Fibroblast of lung (primary cell): ENCODE measurements at regions not wholly inside any gene's neighbourhood (a gene's known extent, or its start where the extent isn't known, plus 50 kb on each side); places are given as distances from the start of the nearest gene placed in this dataset.
A peak's percentile ranks its signal among the peaks of the same experiment; 100 is the strongest.

ENCODE experiments used
- DNase-seq, 2 donors: peaks; one replicate each; pipeline versions ENCODE4 v3.0.0 to v3.0.0-alpha.2; 2010; ENCODE audit warnings: low read depth in 2 of 2
- H2AFZ ChIP-seq: 2 replicates; pipeline ENCODE4 v1.5.1; 2012; ENCODE audit warnings: low read length, control low read depth, inconsistent platforms
- H3K27ac ChIP-seq: 2 replicates; pipeline ENCODE4 v1.5.1; 2011; ENCODE audit warnings: low read length, control low read depth; ENCODE audit not compliant: insufficient read depth
- H3K27me3 ChIP-seq: 2 replicates; pipeline ENCODE4 v1.5.1; 2011; ENCODE audit warnings: mild to moderate bottlenecking, low read length; ENCODE audit not compliant: control insufficient read depth, insufficient read depth
- H3K36me3 ChIP-seq: 2 replicates; pipeline ENCODE4 v1.5.1; 2011; ENCODE audit warnings: low read length; ENCODE audit not compliant: control insufficient read depth, insufficient read depth
- H3K4me1 ChIP-seq: 2 replicates; pipeline ENCODE4 v1.5.1; 2011; ENCODE audit warnings: low read length; ENCODE audit not compliant: control insufficient read depth, insufficient read depth; ENCODE audit errors: extremely low read depth
- H3K4me2 ChIP-seq: 2 replicates; pipeline ENCODE4 v1.5.1; 2011; ENCODE audit warnings: low read length, control low read depth; ENCODE audit not compliant: insufficient read depth; ENCODE audit errors: extremely low read depth
- H3K4me3 ChIP-seq, 4 experiments: fragments of 200-600 bp in 1 of 4; sonication (generic) in 1 of 4; replicated peaks in 1 of 4; 2 replicates each; pipeline ENCODE4 v1.5.1; 2011 to 2016; ENCODE audit warnings: low read length in 4 of 4, low read depth in 3 of 4, mild to moderate bottlenecking in 3 of 4, control low read depth in 2 of 4, inconsistent platforms in 1 of 4, mixed read lengths in 1 of 4; ENCODE audit not compliant: insufficient read depth in 1 of 4; ENCODE audit errors: control extremely low read depth in 1 of 4
- H3K79me2 ChIP-seq: 2 replicates; pipeline ENCODE4 v1.5.1; 2012; ENCODE audit warnings: mild to moderate bottlenecking, low read length, inconsistent platforms; ENCODE audit not compliant: control insufficient read depth, insufficient read depth
- H3K9ac ChIP-seq: 2 replicates; pipeline ENCODE4 v1.5.1; 2011; ENCODE audit warnings: mild to moderate bottlenecking, low read length, control low read depth; ENCODE audit not compliant: insufficient read depth
- H3K9me3 ChIP-seq: 2 replicates; pipeline ENCODE4 v1.5.1; 2012; ENCODE audit warnings: low read depth, low read length; ENCODE audit not compliant: control insufficient read depth, insufficient read depth
- H4K20me1 ChIP-seq: 2 replicates; pipeline ENCODE4 v1.5.1; 2011; ENCODE audit warnings: low read length; ENCODE audit not compliant: control insufficient read depth, insufficient read depth; ENCODE audit errors: extremely low read depth
- EZH2 ChIP-seq: IDR thresholded peaks from 2 replicates; pipeline ENCODE4 v1.5.1; 2012; ENCODE audit warnings: low read length, control low read depth, mild to moderate bottlenecking; ENCODE audit errors: missing control alignments
- TF ChIP-seq, protein P1 (sequence below), 2 donors: IDR thresholded peaks in 1 of 2; conservative IDR thresholded peaks in 1 of 2; 1 replicate in 1 of 2; 2 replicates in 1 of 2; pipeline ENCODE4 v1.5.1; 2011 to 2012; ENCODE audit warnings: low read length in 2 of 2, control low read depth in 1 of 2, inconsistent platforms in 1 of 2, low read depth in 1 of 2, mild to moderate bottlenecking in 1 of 2

- Histone ChIP-seq H3K9ac (no peak overlapping the region), H4K20me1 (no peaks in the 10 kb centered on the region), H3K27ac (no peak overlapping the region), H3K9me3 (no peaks in the 10 kb centered on the region), H3K36me3 (no peaks in the 10 kb centered on the region), H2AFZ (no peak overlapping the region), H3K79me2 (no peaks in the 10 kb centered on the region), H3K4me3 (no peak overlapping the region), H3K4me2 (no peak overlapping the region), H3K4me1 (no peaks in the 10 kb centered on the region), H3K27me3 (no peaks in the 10 kb centered on the region)
- TF ChIP-seq, protein P1, sequence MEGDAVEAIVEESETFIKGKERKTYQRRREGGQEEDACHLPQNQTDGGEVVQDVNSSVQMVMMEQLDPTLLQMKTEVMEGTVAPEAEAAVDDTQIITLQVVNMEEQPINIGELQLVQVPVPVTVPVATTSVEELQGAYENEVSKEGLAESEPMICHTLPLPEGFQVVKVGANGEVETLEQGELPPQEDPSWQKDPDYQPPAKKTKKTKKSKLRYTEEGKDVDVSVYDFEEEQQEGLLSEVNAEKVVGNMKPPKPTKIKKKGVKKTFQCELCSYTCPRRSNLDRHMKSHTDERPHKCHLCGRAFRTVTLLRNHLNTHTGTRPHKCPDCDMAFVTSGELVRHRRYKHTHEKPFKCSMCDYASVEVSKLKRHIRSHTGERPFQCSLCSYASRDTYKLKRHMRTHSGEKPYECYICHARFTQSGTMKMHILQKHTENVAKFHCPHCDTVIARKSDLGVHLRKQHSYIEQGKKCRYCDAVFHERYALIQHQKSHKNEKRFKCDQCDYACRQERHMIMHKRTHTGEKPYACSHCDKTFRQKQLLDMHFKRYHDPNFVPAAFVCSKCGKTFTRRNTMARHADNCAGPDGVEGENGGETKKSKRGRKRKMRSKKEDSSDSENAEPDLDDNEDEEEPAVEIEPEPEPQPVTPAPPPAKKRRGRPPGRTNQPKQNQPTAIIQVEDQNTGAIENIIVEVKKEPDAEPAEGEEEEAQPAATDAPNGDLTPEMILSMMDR (conservative IDR thresholded peaks at IDR 0.05 in 1 of 2, IDR thresholded peaks at IDR 0.05 in 1 of 2; ENCODE audit: low read depth in 1 of 2, low read length in 2 of 2): no peak
- no peak for TF ChIP-seq EZH2
- no peak for DNase-seq
Observed at GRCh38 chr4:132564920-132565319, 584.2 kb upstream of the PCDH10 start.

DNA sequence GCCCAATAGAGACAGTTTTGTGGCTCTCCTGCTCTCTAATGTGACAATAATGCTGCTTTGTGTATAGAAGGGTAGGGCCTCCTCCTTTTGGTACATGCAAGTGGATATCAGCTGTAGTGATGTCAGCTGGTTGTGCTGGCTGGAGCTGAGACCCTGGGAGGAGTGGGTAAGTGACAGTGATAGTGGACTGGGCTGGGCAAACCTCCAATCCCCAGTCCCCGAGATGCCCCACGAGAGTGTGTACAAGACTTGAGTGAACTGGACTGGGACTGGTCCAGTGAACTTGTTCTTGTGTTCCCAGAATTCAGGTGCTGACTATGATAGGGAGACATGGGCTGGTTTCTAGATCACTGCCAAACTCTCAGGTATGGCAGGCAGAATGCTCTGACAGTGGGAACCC lies 583.6 kb upstream of the PCDH10 start:
- Histone ChIP-seq H3K9me3 (no peaks in the 10 kb centered on the region), H3K79me2 (no peaks in the 10 kb centered on the region), H3K36me3 (no peaks in the 10 kb centered on the region), H4K20me1 (no peaks in the 10 kb centered on the region), H3K9ac (no peak overlapping the region), H3K4me3 (no peak overlapping the region), H2AFZ (no peak overlapping the region), H3K4me2 (no peak overlapping the region), H3K27me3 (no peaks in the 10 kb centered on the region), H3K4me1 (no peaks in the 10 kb centered on the region), H3K27ac (no peak overlapping the region)
- DNase-seq: no peak
- TF ChIP-seq, protein P1 (conservative IDR thresholded peaks at IDR 0.05 in 1 of 2, IDR thresholded peaks at IDR 0.05 in 1 of 2; ENCODE audit: low read depth in 1 of 2, low read length in 2 of 2): no peak
- TF ChIP-seq EZH2: no peak

DNA sequence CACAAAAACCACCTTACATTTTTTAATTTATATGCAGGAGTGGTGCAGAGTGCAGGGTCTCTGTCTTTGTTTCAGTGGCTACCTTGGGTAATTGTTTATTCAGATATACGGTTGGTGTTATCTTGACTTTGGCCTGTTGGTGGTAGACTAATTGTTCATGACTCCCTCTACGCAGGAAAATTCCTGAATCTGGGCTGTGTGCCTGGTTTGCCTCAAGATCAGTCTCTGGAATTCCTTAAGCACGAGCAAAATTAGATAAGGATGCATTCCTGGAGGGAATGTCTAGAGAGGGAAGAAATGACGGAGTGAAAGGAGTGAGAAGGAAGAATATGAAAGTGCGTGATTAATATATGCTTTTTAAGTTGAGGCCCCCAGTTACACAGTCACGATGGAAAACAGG lies 576.9 kb upstream of the PCDH10 start:
- no peak overlapping the region for H3K27ac ChIP-seq
- no peaks in the 10 kb centered on the region for H3K79me2 ChIP-seq
- DNase-seq: peak; percentile 49 to 96
- H2AFZ ChIP-seq: no peak overlapping the region
- no peak overlapping the region for H3K9ac ChIP-seq
- H3K4me2 ChIP-seq: no peak overlapping the region
- no peaks in the 10 kb centered on the region for H3K4me1 ChIP-seq
- H3K4me3 ChIP-seq: no peak overlapping the region
- no peaks in the 10 kb centered on the region for H3K27me3 ChIP-seq
- no peaks in the 10 kb centered on the region for H3K9me3 ChIP-seq
- H3K36me3 ChIP-seq: no peaks in the 10 kb centered on the region
- TF ChIP-seq, protein P1 (conservative IDR thresholded peaks at IDR 0.05 in 1 of 2, IDR thresholded peaks at IDR 0.05 in 1 of 2; ENCODE audit: low read depth in 1 of 2, low read length in 2 of 2): no peak
- TF ChIP-seq EZH2: no peak
- no peaks in the 10 kb centered on the region for H4K20me1 ChIP-seq
